Uterus (tissue), 3 donors: ENCODE measurements at regions not wholly inside any gene's neighbourhood (a gene's known extent, or its start where the extent isn't known, plus 50 kb on each side); places are given as distances from the start of the nearest gene placed in this dataset.

ENCODE experiments used
- DNase-seq, 2 donors: peaks; one replicate each; pipeline ENCODE4 v3.0.0-alpha.2; 2019 to 2020
- H3K27ac ChIP-seq, 2 donors: fragments of 200-600 bp; sonication (generic); 1 replicate in 1 of 2; 2 replicates in 1 of 2; pipeline ENCODE4 v1.5.1; 2016 to 2018
- H3K27me3 ChIP-seq, 2 donors: fragments of 200-600 bp; sonication (generic); one replicate each; pipeline ENCODE4 v1.5.1; 2018 to 2019; ENCODE audit warnings: control low read depth in 1 of 2
- H3K36me3 ChIP-seq, 2 donors: fragments of 200-600 bp; sonication (generic); one replicate each; pipeline ENCODE4 v1.5.1; 2019; ENCODE audit warnings: control low read depth in 1 of 2
- H3K4me1 ChIP-seq, 2 donors: fragments of 200-600 bp; sonication (generic); one replicate each; pipeline ENCODE4 v1.5.1; 2018 to 2019; ENCODE audit warnings: control low read depth in 1 of 2
- H3K4me3 ChIP-seq, 2 donors: fragments of 200-600 bp; sonication (generic); 1 replicate in 1 of 2; 2 replicates in 1 of 2; pipeline ENCODE4 v1.5.1; 2018 to 2019; ENCODE audit warnings: mild to moderate bottlenecking in 1 of 2
- H3K9me3 ChIP-seq, 2 donors: fragments of 200-600 bp; sonication (generic); one replicate each; pipeline ENCODE4 v1.5.1; 2019; ENCODE audit warnings: control low read depth in 1 of 2
- CTCF ChIP-seq, 4 experiments: fragments of 200-600 bp in 2 of 4; fragments of 450-650 bp in 2 of 4; sonication (generic) in 2 of 4; IDR thresholded peaks; one replicate each; pipeline ENCODE4 v1.5.1; 2016 to 2019; ENCODE audit warnings: antibody characterized with exemption in 4 of 4, mild to moderate bottlenecking in 2 of 4, moderate library complexity in 1 of 4
- POLR2A ChIP-seq, 2 donors: fragments of 450-650 bp; IDR thresholded peaks; one replicate each; pipeline ENCODE4 v1.6.1; 2016; ENCODE audit warnings: antibody characterized with exemption in 2 of 2, mild to moderate bottlenecking in 1 of 2, moderate library complexity in 1 of 2
- intact Hi-C: fragments of 100-400 bp; cut with DNase I; formaldehyde crosslinking; loops from one replicate; pipeline ENCODE4 v1.15.1; 2023; ENCODE audit warnings: low total_unique reads
- donor health status: DM: yes; HTN: yes; CAD: no.

- TF ChIP-seq CTCF (IDR thresholded peaks at IDR 0.05) = no peak
- Histone ChIP-seq H3K36me3 (no peaks in the 10 kb centered on the region), H3K4me1 (no peaks in the 10 kb centered on the region), H3K9me3 (no peaks in the 10 kb centered on the region), H3K27ac (no peak overlapping the region), H3K27me3 (no peaks in the 10 kb centered on the region), H3K4me3 (no peak overlapping the region)
- intact Hi-C loops = no loop called here
- DNase-seq = no peak
Observed at GRCh38 chr3:59518283-59519055, 468.6 kb upstream of the CFAP20DC start.

GRCh38 chr3:59517388-59517787, 467.6 kb upstream of the CFAP20DC start:
- Histone ChIP-seq H3K27ac (no peak overlapping the region), H3K4me3 (no peak overlapping the region), H3K9me3 (no peaks in the 10 kb centered on the region), H3K36me3 (no peaks in the 10 kb centered on the region), H3K27me3 (no peaks in the 10 kb centered on the region), H3K4me1 (no peaks in the 10 kb centered on the region)
- no peak for TF ChIP-seq POLR2A (IDR thresholded peaks at IDR 0.05)
- TF ChIP-seq CTCF (IDR thresholded peaks at IDR 0.05) = no peak
- DNase-seq = no peak
- intact Hi-C loops = no loop called here

- no peak for TF ChIP-seq POLR2A (IDR thresholded peaks at IDR 0.05)
- no peak for TF ChIP-seq CTCF (IDR thresholded peaks at IDR 0.05)
- intact Hi-C loops = no loop called here
- no peak overlapping the region for H3K27ac ChIP-seq
Observed at GRCh38 chr3:59515966-59516365, 466.1 kb upstream of the CFAP20DC start.

GRCh38 chr3:59514865-59515482, 465.1 kb upstream of the CFAP20DC start:
- intact Hi-C loops = no loop called here
- no peaks in the 10 kb centered on the region for H3K36me3 ChIP-seq
- no peak overlapping the region for H3K27ac ChIP-seq
- H3K9me3 ChIP-seq = no peaks in the 10 kb centered on the region
- DNase-seq = no peak
- H3K4me1 ChIP-seq = no peaks in the 10 kb centered on the region
- H3K27me3 ChIP-seq = no peaks in the 10 kb centered on the region
- TF ChIP-seq POLR2A (IDR thresholded peaks at IDR 0.05) = no peak
- TF ChIP-seq CTCF (IDR thresholded peaks at IDR 0.05) = no peak
- H3K4me3 ChIP-seq = no peak overlapping the region

More at GRCh38 chr3:59515966-59516365, 466.1 kb upstream of the CFAP20DC start:
- H3K27me3 ChIP-seq = no peaks in the 10 kb centered on the region
- H3K9me3 ChIP-seq = no peaks in the 10 kb centered on the region
- no peaks in the 10 kb centered on the region for H3K36me3 ChIP-seq
- H3K4me3 ChIP-seq = no peak overlapping the region
- no peak for DNase-seq
- no peaks in the 10 kb centered on the region for H3K4me1 ChIP-seq

GRCh38 chr3:59513570-59513969, 463.7 kb upstream of the CFAP20DC start:
- H3K4me1 ChIP-seq = no peaks in the 10 kb centered on the region
- intact Hi-C loops = no loop called here
- no peak overlapping the region for H3K4me3 ChIP-seq
- H3K9me3 ChIP-seq = no peaks in the 10 kb centered on the region
- no peak for TF ChIP-seq POLR2A (IDR thresholded peaks at IDR 0.05)
- no peak for TF ChIP-seq CTCF (IDR thresholded peaks at IDR 0.05)
- H3K36me3 ChIP-seq = no peaks in the 10 kb centered on the region
- no peak for DNase-seq
- H3K27me3 ChIP-seq = no peaks in the 10 kb centered on the region
- no peak overlapping the region for H3K27ac ChIP-seq
